GM23338 (cell line): ENCODE measurements at regions not wholly inside any gene's neighbourhood (a gene's known extent, or its start where the extent isn't known, plus 50 kb on each side); places are given as distances from the start of the nearest gene placed in this dataset.

Experiments used
- ATAC-seq: fragments of 200-7000 bp; cut with Tn5 transposase; 3 replicates; pipeline ENCODE4 v1.9.1; 2020
- DNase-seq: peaks from one replicate; pipeline ENCODE4 v3.0.0-alpha.2; 2015; ENCODE audit warnings: low spot score
- H2AFZ ChIP-seq: fragments of 200-600 bp; sonication (generic); 2 replicates; pipeline ENCODE4 v1.8.0; 2016; ENCODE audit warnings: antibody characterized with exemption, mild to moderate bottlenecking, moderate library complexity
- H3F3A ChIP-seq: fragments of 200-600 bp; sonication (generic); replicated peaks from 2 replicates; pipeline ENCODE4 v1.8.0; 2017; ENCODE audit warnings: antibody characterized with exemption, mixed run types, low read depth
- H3K27ac ChIP-seq: fragments of 200-600 bp; sonication (generic); 2 replicates; pipeline ENCODE4 v1.6.1; 2016; ENCODE audit warnings: low read depth
- H3K27me3 ChIP-seq: fragments of 200-600 bp; sonication (generic); 2 replicates; pipeline ENCODE4 v1.8.0; 2016; ENCODE audit warnings: mild to moderate bottlenecking, mixed run types, moderate library complexity; ENCODE audit not compliant: insufficient read depth
- H3K36me3 ChIP-seq: fragments of 200-600 bp; sonication (generic); 2 replicates; pipeline ENCODE4 v1.8.0; 2016; ENCODE audit warnings: mild to moderate bottlenecking; ENCODE audit not compliant: insufficient read depth
- H3K4me1 ChIP-seq: fragments of 200-600 bp; sonication (generic); 2 replicates; pipeline ENCODE4 v1.8.0; 2016; ENCODE audit warnings: mild to moderate bottlenecking, moderate library complexity; ENCODE audit not compliant: insufficient read depth
- H3K4me2 ChIP-seq: fragments of 200-600 bp; sonication (generic); 2 replicates; pipeline ENCODE4 v1.7.1; 2017; ENCODE audit warnings: mixed run types
- H3K4me3 ChIP-seq: fragments of 200-600 bp; sonication (generic); 2 replicates; pipeline ENCODE4 v1.6.1; 2016; ENCODE audit warnings: mixed run types
- H3K79me2 ChIP-seq: fragments of 200-600 bp; sonication (generic); replicated peaks from 2 replicates; pipeline ENCODE4 v1.8.0; 2017; ENCODE audit warnings: mild to moderate bottlenecking; ENCODE audit not compliant: insufficient read depth
- H3K9me2 ChIP-seq: fragments of 200-600 bp; sonication (generic); 2 replicates; pipeline ENCODE4 v1.8.0; 2017; ENCODE audit not compliant: insufficient read depth
- H4K20me1 ChIP-seq: fragments of 200-600 bp; sonication (generic); replicated peaks from 2 replicates; pipeline ENCODE4 v1.8.0; 2017; ENCODE audit warnings: mild to moderate bottlenecking; ENCODE audit not compliant: insufficient read depth
- H3K27ac Mint-ChIP-seq: 2 replicates; pipeline ENCODE4 v1.8.0; 2020; ENCODE audit warnings: inconsistent platforms, mild to moderate bottlenecking, moderate library complexity, mixed read lengths
- H3K27me3 Mint-ChIP-seq: 3 replicates; pipeline ENCODE4 v1.8.0; 2022; ENCODE audit warnings: low read depth, mild to moderate bottlenecking, moderate library complexity, mixed read lengths, inconsistent platforms; ENCODE audit not compliant: insufficient read depth, poor library complexity
- H3K36me3 Mint-ChIP-seq: 3 replicates; pipeline ENCODE4 v1.8.0; 2021; ENCODE audit warnings: low read depth, mild to moderate bottlenecking, inconsistent platforms, moderate library complexity, mixed read lengths
- H3K4me1 Mint-ChIP-seq: 3 replicates; pipeline ENCODE4 v1.8.0; 2020; ENCODE audit warnings: mild to moderate bottlenecking, inconsistent platforms, mixed read lengths
- H3K4me3 Mint-ChIP-seq: 3 replicates; pipeline ENCODE4 v1.8.0; 2021; ENCODE audit warnings: moderate library complexity, mild to moderate bottlenecking, inconsistent platforms, mixed read lengths
- H3K9me3 Mint-ChIP-seq: 3 replicates; pipeline ENCODE4 v1.8.0; 2020; ENCODE audit warnings: moderate library complexity, mild to moderate bottlenecking, inconsistent platforms, mixed read lengths
- CREB1 ChIP-seq: fragments of 250-450 bp; sonication (Bioruptor Pico); IDR thresholded peaks from 2 replicates; pipeline ENCODE4 v1.5.0; 2020; ENCODE audit warnings: low read depth, mild to moderate bottlenecking, moderate library complexity
- ETS1 ChIP-seq: IDR thresholded peaks from 2 replicates; pipeline ENCODE4 v1.6.1; 2016; ENCODE audit warnings: antibody characterized with exemption
- EZH2 ChIP-seq: fragments of 200-600 bp; sonication (generic); IDR thresholded peaks from one replicate; pipeline ENCODE4 v1.8.0; 2017; ENCODE audit warnings: antibody characterized with exemption, mild to moderate bottlenecking, low read depth; ENCODE audit not compliant: unreplicated experiment
- EZH2phosphoT487 ChIP-seq: fragments of 200-600 bp; sonication (generic); IDR thresholded peaks from one replicate; pipeline ENCODE4 v1.8.1; 2018; ENCODE audit warnings: antibody characterized with exemption; ENCODE audit not compliant: unreplicated experiment
- JUNB ChIP-seq: IDR thresholded peaks from one replicate; pipeline ENCODE4 v1.6.1; 2016; ENCODE audit warnings: antibody characterized with exemption; ENCODE audit not compliant: unreplicated experiment
- NANOG ChIP-seq: IDR thresholded peaks from 2 replicates; pipeline ENCODE4 v1.6.1; 2016; ENCODE audit warnings: antibody characterized with exemption, borderline replicate concordance
- POLR2AphosphoS5 ChIP-seq: IDR thresholded peaks from 2 replicates; pipeline ENCODE4 v1.6.1; 2016; ENCODE audit warnings: antibody characterized with exemption, low read depth
- REST ChIP-seq: IDR thresholded peaks from one replicate; pipeline ENCODE4 v1.6.1; 2018; ENCODE audit warnings: antibody characterized with exemption; ENCODE audit not compliant: unreplicated experiment
- ZNF114 ChIP-seq: fragments of 250-450 bp; sonication (Bioruptor Pico); IDR thresholded peaks from 2 replicates; pipeline ENCODE4 v1.5.0; 2020; ENCODE audit warnings: mild to moderate bottlenecking, moderate library complexity
- ZNF331 ChIP-seq: fragments of 250-450 bp; sonication (Bioruptor Pico); IDR thresholded peaks from 2 replicates; pipeline ENCODE4 v1.5.0; 2020; ENCODE audit warnings: low read depth, mild to moderate bottlenecking, moderate library complexity

DNA sequence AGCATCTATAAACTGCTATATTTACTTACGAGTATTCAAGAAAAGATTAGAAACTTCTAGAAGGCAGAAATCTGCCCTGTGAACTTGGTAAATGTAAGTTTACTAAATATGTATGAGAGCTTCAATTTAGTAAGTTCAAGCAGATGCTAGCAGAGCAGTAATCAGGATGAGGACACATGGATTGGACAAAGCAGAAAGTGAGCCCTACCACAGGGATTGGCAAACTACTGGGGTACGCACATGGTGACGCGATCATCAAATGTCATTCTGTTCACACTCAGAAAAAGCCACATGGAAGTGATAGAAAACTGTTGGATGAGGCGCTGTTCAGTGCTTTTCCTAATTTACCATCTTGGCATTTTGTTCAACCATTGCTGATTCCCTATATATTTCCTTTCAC is 360.2 kb upstream of the ZNF385D start:
- H3K27me3 ChIP-seq = no peaks in the 10 kb centered on the region
- no peak for DNase-seq
- H3K36me3 ChIP-seq = no peaks in the 10 kb centered on the region
- Mint-ChIP-seq H3K4me3 (no peak overlapping the region), H3K9me3 (no peaks in the 10 kb centered on the region), H3K36me3 (no peaks in the 10 kb centered on the region), H3K27me3 (no peaks in the 10 kb centered on the region), H3K4me1 (peaks cover 3% of the 10 kb centered on the region; the same call in 1 of the 3 replicates), H3K27ac (no peak overlapping the region)
- H3K27ac ChIP-seq = no peak overlapping the region
- no peak for TF ChIP-seq EZH2phosphoT487
- no peak for TF ChIP-seq ETS1
- TF ChIP-seq EZH2 = no peak
- TF ChIP-seq ZNF331 (CRISPR knock-in tag) = no peak
- no peak for TF ChIP-seq REST
- TF ChIP-seq ZNF114 (CRISPR knock-in tag) = no peak
- TF ChIP-seq JUNB = no peak
- TF ChIP-seq NANOG = no peak
- TF ChIP-seq CREB1 = no peak
- no peaks in the 10 kb centered on the region for H4K20me1 ChIP-seq
- ATAC-seq = no peak
- H3K4me3 ChIP-seq = no peak overlapping the region
- no peaks in the 10 kb centered on the region for H3F3A ChIP-seq
- no peaks in the 10 kb centered on the region for H3K9me2 ChIP-seq
- H3K4me1 ChIP-seq = no peaks in the 10 kb centered on the region
- H2AFZ ChIP-seq = no peak overlapping the region
- no peak overlapping the region for H3K4me2 ChIP-seq
- H3K79me2 ChIP-seq = no peaks in the 10 kb centered on the region

- Mint-ChIP-seq H3K4me3 (no peak overlapping the region), H3K36me3 (no peaks in the 10 kb centered on the region), H3K27ac (no peak overlapping the region), H3K27me3 (no peaks in the 10 kb centered on the region), H3K9me3 (no peaks in the 10 kb centered on the region), H3K4me1 (no peaks in the 10 kb centered on the region; the same call in 2 of the 3 replicates)
- Histone ChIP-seq H3K4me1 (no peaks in the 10 kb centered on the region), H3K9me2 (no peaks in the 10 kb centered on the region), H2AFZ (no peak overlapping the region), H3K27me3 (no peaks in the 10 kb centered on the region), H3K4me3 (no peak overlapping the region), H3K36me3 (no peaks in the 10 kb centered on the region), H3F3A (no peaks in the 10 kb centered on the region), H3K4me2 (no peak overlapping the region), H4K20me1 (no peaks in the 10 kb centered on the region), H3K79me2 (no peaks in the 10 kb centered on the region), H3K27ac (no peak overlapping the region)
- DNase-seq (no peak), ATAC-seq (no peak)
- TF ChIP-seq POLR2AphosphoS5 (no peak), JUNB (no peak), ZNF331 (CRISPR knock-in tag) (no peak), EZH2phosphoT487 (no peak)
Measured at GRCh38 chr3:22113453-22113852, 362.4 kb upstream of the ZNF385D start.
